DOHH2 (cell line): ENCODE measurements at regions not wholly inside any gene's neighbourhood (a gene's known extent, or its start where the extent isn't known, plus 50 kb on each side); places are given as distances from the start of the nearest gene placed in this dataset.

ENCODE experiments used
- CTCF ChIP-seq: fragments of 200-600 bp; sonication (generic); IDR thresholded peaks from one replicate; pipeline ENCODE4 v1.5.1; 2014; ENCODE audit warnings: antibody characterized with exemption, mild to moderate bottlenecking, low read depth, low read length; ENCODE audit not compliant: poor library complexity, severe bottlenecking
- EZH2phosphoT487 ChIP-seq: fragments of 200-600 bp; sonication (generic); IDR thresholded peaks from 2 replicates; pipeline ENCODE4 v1.6.1; 2017; ENCODE audit warnings: borderline replicate concordance, mild to moderate bottlenecking, antibody characterized with exemption, low read length, moderate library complexity, mixed read lengths

- TF ChIP-seq CTCF (no peak), EZH2phosphoT487 (no peak)
Measured at GRCh38 chr4:108393890-108394472, 225.2 kb upstream of the LEF1 start.
